ENCODE measurements at regions not wholly inside any gene's neighbourhood (a gene's known extent, or its start where the extent isn't known, plus 50 kb on each side); places are given as distances from the start of the nearest gene placed in this dataset.

GRCh38 chr2:199131876-199132275 is 325.9 kb downstream of the SATB2 start:
- TF ChIP-seq CTCF (IDR thresholded peaks at IDR 0.05; ENCODE audit: low read depth, low read length, missing input control) (no peak), RAD21 (IDR thresholded peaks at IDR 0.05) (no peak)

Data from liver (tissue), 3 donors.